Esophagus squamous epithelium (tissue), 5 donors: ENCODE measurements at regions not wholly inside any gene's neighbourhood (a gene's known extent, or its start where the extent isn't known, plus 50 kb on each side); places are given as distances from the start of the nearest gene placed in this dataset.

Experiments used
- DNase-seq: peaks from one replicate; lab custom pipeline; 2025; lab: John Stamatoyannopoulos, UW
- H3K27ac ChIP-seq, 4 donors: fragments of 200-600 bp; sonication (generic); one replicate each; pipeline ENCODE4 v1.5.1; 2016 to 2019; ENCODE audit warnings: mild to moderate bottlenecking in 1 of 4
- H3K27me3 ChIP-seq, 4 donors: fragments of 200-600 bp; sonication (generic); 1 replicate in 3 of 4; 2 replicates in 1 of 4; pipeline versions ENCODE4 v1.5.1 to v1.6.0; 2017 to 2021; ENCODE audit warnings: antibody characterized with exemption in 1 of 4
- H3K36me3 ChIP-seq, 3 donors: fragments of 200-600 bp; sonication (generic); one replicate each; pipeline ENCODE4 v1.5.1; 2016 to 2019
- H3K4me1 ChIP-seq, 3 donors: fragments of 200-600 bp; sonication (generic); one replicate each; pipeline ENCODE4 v1.5.1; 2017 to 2019
- H3K4me3 ChIP-seq, 4 donors: fragments of 200-600 bp; sonication (generic); 1 replicate in 3 of 4; 2 replicates in 1 of 4; pipeline ENCODE4 v1.5.1; 2016 to 2019; ENCODE audit warnings: mild to moderate bottlenecking in 2 of 4, moderate library complexity in 1 of 4
- H3K9me3 ChIP-seq, 3 donors: fragments of 200-600 bp; sonication (generic); one replicate each; pipeline ENCODE4 v1.5.1; 2016 to 2019
- POLR2A ChIP-seq, 4 donors: fragments of 450-650 bp; IDR thresholded peaks; one replicate each; pipeline ENCODE4 v1.6.1; 2017; ENCODE audit warnings: antibody characterized with exemption in 4 of 4, mild to moderate bottlenecking in 4 of 4, moderate library complexity in 3 of 4
- WGBS, 2 donors: methylation state at CpG; one replicate each; pipeline ENCODE4 v1.1.5; 2018; 5-methylcytosine and 5-hydroxymethylcytosine counted together
- intact Hi-C: fragments of 100-400 bp; cut with DNase I; formaldehyde crosslinking; loops from one replicate; pipeline ENCODE4 v1.15.0; 2022
- TF ChIP-seq, protein P1 (sequence below), 6 experiments: fragments of 450-650 bp in 4 of 6; fragments of 200-600 bp in 2 of 6; sonication (generic) in 2 of 6; IDR thresholded peaks; one replicate each; pipeline ENCODE4 v1.5.1; 2016 to 2019; ENCODE audit warnings: antibody characterized with exemption in 6 of 6, mild to moderate bottlenecking in 4 of 6, moderate library complexity in 4 of 6
- donor health status: DM: yes; HTN: yes; CAD: no.

DNA sequence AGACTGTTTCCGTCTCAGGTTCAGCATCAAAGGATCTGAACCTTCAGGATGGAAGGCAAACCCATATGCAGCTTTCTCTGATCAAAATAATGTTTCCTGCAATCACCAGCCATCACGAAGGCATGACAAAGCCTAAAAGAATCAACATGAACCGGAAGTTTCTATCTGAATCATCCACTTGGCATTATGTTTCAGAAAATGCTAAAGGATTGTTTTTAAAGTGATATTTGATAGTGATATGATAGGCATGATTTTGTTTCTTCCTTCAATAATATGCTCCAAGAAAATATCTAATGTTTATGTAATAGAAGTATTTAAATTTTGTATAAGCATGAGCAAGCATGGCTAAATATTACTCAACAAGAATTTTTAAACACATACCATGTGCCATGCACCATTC is 219.6 kb downstream of the PLK2 start:
- H3K9me3 ChIP-seq, result no peaks in the 10 kb centered on the region
- no peaks in the 10 kb centered on the region for H3K27me3 ChIP-seq
- peaks cover 0 to 28% (median 0%) of the 10 kb centered on the region in 3 donors for H3K4me1 ChIP-seq
- no peak overlapping the region for H3K4me3 ChIP-seq
- intact Hi-C loops, result no loop called here
- no peaks in the 10 kb centered on the region for H3K36me3 ChIP-seq
- H3K27ac ChIP-seq, result peak overlapping the region in 1 of 4 donors; percentile 40
- no peak for DNase-seq
- WGBS, 2 donors, result 44 to 47% methylated on average over 3 of the region's 3 CpGs
- TF ChIP-seq POLR2A (IDR thresholded peaks at IDR 0.05), result no peak
- TF ChIP-seq, protein P1, sequence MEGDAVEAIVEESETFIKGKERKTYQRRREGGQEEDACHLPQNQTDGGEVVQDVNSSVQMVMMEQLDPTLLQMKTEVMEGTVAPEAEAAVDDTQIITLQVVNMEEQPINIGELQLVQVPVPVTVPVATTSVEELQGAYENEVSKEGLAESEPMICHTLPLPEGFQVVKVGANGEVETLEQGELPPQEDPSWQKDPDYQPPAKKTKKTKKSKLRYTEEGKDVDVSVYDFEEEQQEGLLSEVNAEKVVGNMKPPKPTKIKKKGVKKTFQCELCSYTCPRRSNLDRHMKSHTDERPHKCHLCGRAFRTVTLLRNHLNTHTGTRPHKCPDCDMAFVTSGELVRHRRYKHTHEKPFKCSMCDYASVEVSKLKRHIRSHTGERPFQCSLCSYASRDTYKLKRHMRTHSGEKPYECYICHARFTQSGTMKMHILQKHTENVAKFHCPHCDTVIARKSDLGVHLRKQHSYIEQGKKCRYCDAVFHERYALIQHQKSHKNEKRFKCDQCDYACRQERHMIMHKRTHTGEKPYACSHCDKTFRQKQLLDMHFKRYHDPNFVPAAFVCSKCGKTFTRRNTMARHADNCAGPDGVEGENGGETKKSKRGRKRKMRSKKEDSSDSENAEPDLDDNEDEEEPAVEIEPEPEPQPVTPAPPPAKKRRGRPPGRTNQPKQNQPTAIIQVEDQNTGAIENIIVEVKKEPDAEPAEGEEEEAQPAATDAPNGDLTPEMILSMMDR (IDR thresholded peaks at IDR 0.05), result no peak

DNA sequence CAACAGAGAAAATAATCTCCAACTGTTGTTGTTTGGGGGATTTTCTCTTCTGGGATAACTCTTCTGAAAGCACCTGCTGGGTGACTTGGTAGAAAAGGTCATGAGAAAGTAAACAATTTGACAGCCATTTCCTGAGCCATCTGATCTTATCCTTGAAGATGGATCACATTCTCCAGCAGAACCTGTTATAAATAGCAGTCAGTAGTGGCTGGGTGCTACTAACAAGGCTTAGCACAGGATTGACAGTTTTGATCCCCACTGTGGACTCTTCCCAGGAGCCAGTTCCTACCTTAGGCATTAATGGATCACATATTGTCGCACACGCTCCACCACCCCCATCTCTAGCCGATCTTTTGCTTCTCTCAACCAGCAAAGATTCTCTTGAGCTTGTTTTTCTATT is 220.2 kb downstream of the PLK2 start:
- no peak overlapping the region for H3K4me3 ChIP-seq
- TF ChIP-seq POLR2A (IDR thresholded peaks at IDR 0.05), result no peak
- TF ChIP-seq, protein P1 (IDR thresholded peaks at IDR 0.05), result no peak
- intact Hi-C loops, result no loop called here
- no peaks in the 10 kb centered on the region for H3K36me3 ChIP-seq
- 74 to 80% methylated on average over 3 of the region's 3 CpGs for WGBS, 2 donors
- H3K4me1 ChIP-seq, result peaks cover 0 to 33% (median 0%) of the 10 kb centered on the region in 3 donors
- H3K9me3 ChIP-seq, result no peaks in the 10 kb centered on the region
- no peaks in the 10 kb centered on the region for H3K27me3 ChIP-seq
- peak overlapping the region in 1 of 4 donors; percentile 40 for H3K27ac ChIP-seq
- DNase-seq, result no peak

DNA sequence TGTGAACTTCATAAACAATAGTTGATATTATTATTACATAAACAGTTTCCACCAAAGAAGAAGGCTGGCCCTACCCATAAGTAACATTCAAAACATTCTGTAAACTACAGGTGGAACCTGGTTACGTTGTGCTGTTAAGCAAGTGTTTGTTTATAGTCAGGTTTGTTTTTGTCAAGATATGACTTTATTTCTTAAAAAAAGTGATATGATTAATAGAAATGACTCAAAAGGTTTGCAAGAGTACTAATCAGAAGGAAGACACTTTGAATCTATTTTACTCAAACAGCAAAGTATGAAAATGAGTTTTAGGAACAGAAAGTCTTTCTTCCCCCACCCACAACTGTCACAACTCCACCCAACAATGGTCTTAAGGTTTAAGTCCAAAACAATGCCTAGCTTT is 220.8 kb downstream of the PLK2 start:
- Histone ChIP-seq H3K27ac (no peak overlapping the region), H3K4me1 (peaks cover 0 to 33% (median 0%) of the 10 kb centered on the region in 3 donors), H3K27me3 (no peaks in the 10 kb centered on the region), H3K4me3 (no peak overlapping the region), H3K36me3 (no peaks in the 10 kb centered on the region), H3K9me3 (no peaks in the 10 kb centered on the region)
- intact Hi-C loops, result no loop called here
- TF ChIP-seq POLR2A (IDR thresholded peaks at IDR 0.05), result no peak
- TF ChIP-seq, protein P1 (IDR thresholded peaks at IDR 0.05), result no peak
- 53 to 57% methylated on average over 1 of the region's 1 CpG for WGBS, 2 donors
- no peak for DNase-seq

DNA sequence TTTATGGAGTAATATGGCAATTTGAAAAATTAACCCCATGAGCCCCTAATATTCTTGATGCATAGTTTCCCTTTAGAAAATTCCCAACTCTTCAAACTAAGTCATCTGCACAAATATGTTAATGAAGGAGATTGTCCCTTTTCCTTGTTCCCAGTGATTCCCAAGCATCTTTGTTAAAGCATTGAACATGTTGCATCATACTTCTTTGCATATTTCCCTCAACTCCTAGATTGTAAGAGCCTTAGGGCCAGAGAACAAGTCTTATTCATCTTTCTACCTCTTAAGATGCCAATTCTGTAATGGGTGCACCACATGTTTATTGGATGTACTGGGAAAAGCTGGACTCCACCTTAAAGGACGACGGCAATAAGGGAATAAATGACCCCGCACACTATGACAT is 223.4 kb downstream of the PLK2 start:
- WGBS, 2 donors, result 95 to 100% methylated on average over 2 to 3 of the region's 3 CpGs
- no peaks in the 10 kb centered on the region for H3K27me3 ChIP-seq
- peaks cover 0 to 28% (median 0%) of the 10 kb centered on the region in 3 donors for H3K4me1 ChIP-seq
- intact Hi-C loops, result no loop called here
- no peak for DNase-seq
- no peaks in the 10 kb centered on the region for H3K9me3 ChIP-seq
- H3K36me3 ChIP-seq, result no peaks in the 10 kb centered on the region
- no peak overlapping the region for H3K27ac ChIP-seq
- TF ChIP-seq, protein P1 (IDR thresholded peaks at IDR 0.05), result no peak
- TF ChIP-seq POLR2A (IDR thresholded peaks at IDR 0.05), result no peak
- H3K4me3 ChIP-seq, result no peak overlapping the region

DNA sequence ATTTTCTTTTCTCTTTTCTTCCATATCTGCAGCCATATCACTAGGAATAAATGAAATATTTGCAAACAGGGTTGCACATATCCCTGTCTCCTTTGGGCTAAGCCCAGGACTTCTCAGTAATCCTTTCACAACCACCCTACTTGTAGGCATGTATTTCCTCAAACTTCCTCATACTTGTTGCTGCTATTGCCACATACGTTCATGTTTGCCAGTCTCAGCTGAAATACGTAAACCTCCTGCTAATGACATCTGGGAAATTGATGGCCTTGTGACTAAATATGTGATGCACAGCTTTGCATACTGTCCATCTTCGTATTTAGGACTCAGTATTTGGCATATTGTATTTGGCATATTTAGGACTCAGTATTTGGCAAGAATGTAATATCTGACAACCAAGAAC is 224.6 kb downstream of the PLK2 start:
- TF ChIP-seq, protein P1 (IDR thresholded peaks at IDR 0.05), result no peak
- no peak for TF ChIP-seq POLR2A (IDR thresholded peaks at IDR 0.05)
- 26 to 27% methylated on average over 3 of the region's 3 CpGs for WGBS, 2 donors
- DNase-seq, result no peak

More for the DNA sequence above, 224.6 kb downstream of the PLK2 start:
- intact Hi-C loops, result no loop called here
- Histone ChIP-seq H3K27ac (no peak overlapping the region), H3K36me3 (no peaks in the 10 kb centered on the region), H3K4me1 (peaks cover 0 to 26% (median 0%) of the 10 kb centered on the region in 3 donors), H3K4me3 (no peak overlapping the region), H3K9me3 (no peaks in the 10 kb centered on the region), H3K27me3 (no peaks in the 10 kb centered on the region)
